ENCODE measurements at regions not wholly inside any gene's neighbourhood (a gene's known extent, or its start where the extent isn't known, plus 50 kb on each side); places are given as distances from the start of the nearest gene placed in this dataset.

- Histone ChIP-seq H3K4me1 (ENCODE audit: control insufficient read depth in 1 of 2, insufficient read depth in 2 of 2, low read length in 2 of 2) (no peaks in the 10 kb centered on the region), H3K9ac (ENCODE audit: insufficient read depth, low read length, poor library complexity, severe bottlenecking) (no peak overlapping the region), H2AFZ (ENCODE audit: insufficient read depth, low read depth, low read length, poor library complexity, severe bottlenecking) (no peak overlapping the region), H3K27ac (ENCODE audit: low read depth in 1 of 2, low read length in 2 of 2) (no peak overlapping the region), H3K36me3 (replicated peaks in 1 of 2; ENCODE audit: control insufficient read depth in 1 of 2, insufficient read depth in 2 of 2, low read length in 2 of 2) (no peaks in the 10 kb centered on the region), H3K27me3 (ENCODE audit: control insufficient read depth in 2 of 2, insufficient read depth in 2 of 2, low read length in 2 of 2) (no peaks in the 10 kb centered on the region), H3K79me2 (ENCODE audit: insufficient read depth, low read length) (no peaks in the 10 kb centered on the region), H3K4me3 (replicated peaks in 1 of 3; ENCODE audit: low read depth in 2 of 3, low read length in 3 of 3) (no peak overlapping the region), H3K4me2 (replicated peaks; ENCODE audit: extremely low read depth, low read length, poor library complexity, severe bottlenecking) (no peak overlapping the region), H4K20me1 (ENCODE audit: insufficient read depth, low read length) (no peaks in the 10 kb centered on the region), H3K9me3 (replicated peaks in 1 of 2; ENCODE audit: control insufficient read depth in 1 of 2, insufficient read depth in 1 of 2, low read length in 2 of 2) (no peaks in the 10 kb centered on the region)
- no peak for DNase-seq
- H3K27me3 Mint-ChIP-seq (ENCODE audit: low read depth in 3 of 3) = peaks cover 0 to 12% (median 6%) of the 10 kb centered on the region in 3 donors
- WGBS (ENCODE audit: insufficient coverage) = 87% methylated on average over 6 of the region's 8 CpGs
- H3K36me3 Mint-ChIP-seq = no peaks in the 10 kb centered on the region
- H3K4me1 Mint-ChIP-seq = no peaks in the 10 kb centered on the region
- H3K27ac Mint-ChIP-seq = no peak overlapping the region
- intact Hi-C loops (cut with micrococcal nuclease) = no loop called here
- peaks cover 0 to 3% (median 0%) of the 10 kb centered on the region in 7 donors for H3K9me3 Mint-ChIP-seq
- TF ChIP-seq CTCF (IDR thresholded peaks at IDR 0.05) = no peak
- H3K4me3 Mint-ChIP-seq = no peak overlapping the region
These were observed 413.7 kb upstream of the SULF2 start for GRCh38 chr20:48198929-48199451.

- Mint-ChIP-seq H3K4me1 (no peaks in the 10 kb centered on the region), H3K4me3 (no peak overlapping the region), H3K9me3 (peaks cover 0 to 1% (median 0%) of the 10 kb centered on the region in 7 donors), H3K27me3 (ENCODE audit: low read depth in 3 of 3) (peaks cover 2 to 10% (median 9%) of the 10 kb centered on the region in 3 donors), H3K36me3 (no peaks in the 10 kb centered on the region), H3K27ac (no peak overlapping the region)
- DNase-seq = no peak
- Histone ChIP-seq H3K9ac (ENCODE audit: insufficient read depth, low read length, poor library complexity, severe bottlenecking) (no peak overlapping the region), H3K9me3 (replicated peaks in 1 of 2; ENCODE audit: control insufficient read depth in 1 of 2, insufficient read depth in 1 of 2, low read length in 2 of 2) (no peaks in the 10 kb centered on the region), H3K27me3 (ENCODE audit: control insufficient read depth in 2 of 2, insufficient read depth in 2 of 2, low read length in 2 of 2) (no peaks in the 10 kb centered on the region), H3K27ac (ENCODE audit: low read depth in 1 of 2, low read length in 2 of 2) (no peak overlapping the region), H3K4me3 (replicated peaks in 1 of 3; ENCODE audit: low read depth in 2 of 3, low read length in 3 of 3) (no peak overlapping the region), H3K36me3 (replicated peaks in 1 of 2; ENCODE audit: control insufficient read depth in 1 of 2, insufficient read depth in 2 of 2, low read length in 2 of 2) (no peaks in the 10 kb centered on the region), H4K20me1 (ENCODE audit: insufficient read depth, low read length) (no peaks in the 10 kb centered on the region), H3K4me2 (replicated peaks; ENCODE audit: extremely low read depth, low read length, poor library complexity, severe bottlenecking) (no peak overlapping the region), H3K4me1 (ENCODE audit: control insufficient read depth in 1 of 2, insufficient read depth in 2 of 2, low read length in 2 of 2) (no peaks in the 10 kb centered on the region), H3K79me2 (ENCODE audit: insufficient read depth, low read length) (no peaks in the 10 kb centered on the region), H2AFZ (ENCODE audit: insufficient read depth, low read depth, low read length, poor library complexity, severe bottlenecking) (no peak overlapping the region)
- intact Hi-C loops (cut with micrococcal nuclease) = no loop called here
- 92% methylated on average over 12 of the region's 14 CpGs for WGBS (ENCODE audit: insufficient coverage)
- TF ChIP-seq CTCF (IDR thresholded peaks at IDR 0.05) = no peak
These were observed 411.8 kb upstream of the SULF2 start for GRCh38 chr20:48197066-48197465.

All from CD14-positive monocyte (primary cell).